ENCODE measurements at regions not wholly inside any gene's neighbourhood (a gene's known extent, or its start where the extent isn't known, plus 50 kb on each side); places are given as distances from the start of the nearest gene placed in this dataset.

- TF ChIP-seq EZH2phosphoT487 (IDR thresholded peaks at IDR 0.05; ENCODE audit: low read depth, severe bottlenecking, unreplicated experiment) (no peak), EZH2 (IDR thresholded peaks at IDR 0.05; ENCODE audit: borderline replicate concordance) (no peak)
Measured at GRCh38 chr11:109946322-109946846, 146.8 kb upstream of the ZC3H12C start.
